ENCODE measurements at regions not wholly inside any gene's neighbourhood (a gene's known extent, or its start where the extent isn't known, plus 50 kb on each side); places are given as distances from the start of the nearest gene placed in this dataset.
"Not testable (repeated sequence)": the region's sequence is repeated elsewhere in the genome, so short reads cannot be mapped to it uniquely, and the experiment has no call there.

DNA sequence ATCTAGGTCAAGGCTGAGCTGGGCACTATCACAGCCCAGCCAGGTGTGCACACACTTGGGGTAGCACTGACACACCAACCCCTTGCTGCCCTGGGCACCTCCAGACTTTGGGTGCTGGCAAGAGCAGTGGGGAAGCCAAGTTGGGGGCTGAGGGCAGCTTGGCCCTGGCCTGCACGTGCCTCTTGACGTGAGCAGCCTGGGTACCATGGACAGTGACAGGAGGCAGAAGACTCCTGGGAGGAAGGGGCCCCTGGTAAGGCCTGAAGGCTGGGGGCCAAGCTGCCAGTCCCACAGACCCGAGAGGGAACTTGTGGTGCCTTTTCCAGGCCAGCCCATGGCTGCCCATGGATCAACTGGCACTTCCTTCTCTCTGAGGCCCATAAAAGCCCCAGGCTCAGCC, 124.1 kb upstream of the SFSWAP start:
- no peak for DNase-seq

GRCh38 chr12:131587565-131587964, 123.3 kb upstream of the SFSWAP start:
- DNase-seq: no peak

DNA sequence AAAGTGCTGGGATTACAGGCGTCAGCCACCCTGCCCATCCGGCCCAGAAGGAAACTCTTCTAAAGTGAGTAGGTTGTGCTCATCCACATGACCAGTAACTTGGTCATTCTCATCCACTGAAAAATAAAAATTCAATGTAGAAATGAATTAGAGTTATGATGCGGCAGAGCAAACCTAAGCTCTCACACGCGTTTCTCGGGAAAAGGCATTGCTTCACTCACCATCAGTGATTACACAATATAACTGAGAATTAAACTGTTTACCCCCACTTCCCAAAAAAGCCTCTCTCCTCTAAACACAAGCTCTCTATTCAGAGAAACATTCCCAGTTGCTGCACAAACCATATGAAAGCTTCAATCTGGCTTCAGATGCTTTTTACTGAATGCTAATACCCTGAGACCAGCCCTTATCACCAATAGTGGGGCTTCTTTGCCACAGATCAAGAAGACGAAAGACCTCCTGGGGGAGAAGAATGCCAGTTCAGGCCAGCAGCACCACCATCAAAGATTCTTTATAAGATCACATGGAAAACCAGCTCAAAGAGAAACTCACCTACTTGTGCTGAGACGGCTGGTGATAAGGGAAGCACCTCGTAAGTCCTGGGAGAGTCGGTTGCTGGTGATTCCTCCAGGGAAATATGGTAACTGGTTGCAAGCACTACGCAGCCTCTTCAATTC, 121.5 kb upstream of the SFSWAP start:
- DNase-seq: no peak

GRCh38 chr12:131589966-131590365, 120.9 kb upstream of the SFSWAP start:
- no peak for DNase-seq

- DNase-seq: no peak
Observed at GRCh38 chr12:131591136-131591535, 119.8 kb upstream of the SFSWAP start.

GRCh38 chr12:131591714-131592709, 118.9 kb upstream of the SFSWAP start:
- DNase-seq: no peak

- no peak for DNase-seq
Observed at GRCh38 chr12:131592972-131593371, 117.9 kb upstream of the SFSWAP start.

DNA sequence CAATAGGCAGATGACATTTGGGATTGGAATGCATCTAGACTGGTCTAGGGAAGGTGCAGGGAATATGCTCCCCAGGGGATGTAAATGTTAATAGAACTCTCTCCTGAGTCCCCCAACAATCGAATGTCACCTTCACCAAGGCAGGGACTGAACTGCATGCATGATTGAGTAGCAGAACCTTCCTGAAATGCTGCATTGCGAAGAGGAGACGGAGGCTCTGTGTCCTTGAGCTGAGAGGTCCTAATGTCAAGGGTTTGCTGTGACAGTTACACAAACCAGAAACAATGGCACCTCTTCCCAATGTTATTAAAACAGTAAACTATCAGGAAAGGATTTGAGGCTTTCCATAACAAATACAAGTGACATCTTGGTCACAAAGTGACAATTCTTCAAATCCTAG, 117.5 kb upstream of the SFSWAP start:
- DNase-seq: no peak

DNA sequence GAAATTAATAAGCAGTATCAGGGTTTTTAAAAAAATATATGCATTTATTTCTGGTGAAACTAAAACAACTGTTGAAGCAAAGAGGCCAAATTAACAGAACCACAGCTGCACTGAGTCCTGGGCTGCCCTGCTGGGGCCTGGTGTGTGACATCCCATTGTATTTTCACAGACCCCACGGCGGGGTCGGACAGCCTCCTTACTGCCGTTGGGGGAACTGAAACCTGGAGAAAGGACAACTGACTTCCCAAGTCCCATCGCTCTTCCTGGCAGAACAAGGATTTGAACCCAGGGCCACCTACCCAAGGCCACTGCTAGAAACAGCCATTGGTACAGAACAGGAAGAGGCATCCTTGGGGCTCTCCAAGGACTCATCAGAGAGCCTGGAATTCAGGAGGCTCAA, 114.8 kb upstream of the SFSWAP start:
- DNase-seq: no peak

- DNase-seq: no peak
Observed at GRCh38 chr12:131597333-131597732, 113.6 kb upstream of the SFSWAP start.

- DNase-seq: no peak
Observed at GRCh38 chr12:131598717-131599116, 112.2 kb upstream of the SFSWAP start.

DNA sequence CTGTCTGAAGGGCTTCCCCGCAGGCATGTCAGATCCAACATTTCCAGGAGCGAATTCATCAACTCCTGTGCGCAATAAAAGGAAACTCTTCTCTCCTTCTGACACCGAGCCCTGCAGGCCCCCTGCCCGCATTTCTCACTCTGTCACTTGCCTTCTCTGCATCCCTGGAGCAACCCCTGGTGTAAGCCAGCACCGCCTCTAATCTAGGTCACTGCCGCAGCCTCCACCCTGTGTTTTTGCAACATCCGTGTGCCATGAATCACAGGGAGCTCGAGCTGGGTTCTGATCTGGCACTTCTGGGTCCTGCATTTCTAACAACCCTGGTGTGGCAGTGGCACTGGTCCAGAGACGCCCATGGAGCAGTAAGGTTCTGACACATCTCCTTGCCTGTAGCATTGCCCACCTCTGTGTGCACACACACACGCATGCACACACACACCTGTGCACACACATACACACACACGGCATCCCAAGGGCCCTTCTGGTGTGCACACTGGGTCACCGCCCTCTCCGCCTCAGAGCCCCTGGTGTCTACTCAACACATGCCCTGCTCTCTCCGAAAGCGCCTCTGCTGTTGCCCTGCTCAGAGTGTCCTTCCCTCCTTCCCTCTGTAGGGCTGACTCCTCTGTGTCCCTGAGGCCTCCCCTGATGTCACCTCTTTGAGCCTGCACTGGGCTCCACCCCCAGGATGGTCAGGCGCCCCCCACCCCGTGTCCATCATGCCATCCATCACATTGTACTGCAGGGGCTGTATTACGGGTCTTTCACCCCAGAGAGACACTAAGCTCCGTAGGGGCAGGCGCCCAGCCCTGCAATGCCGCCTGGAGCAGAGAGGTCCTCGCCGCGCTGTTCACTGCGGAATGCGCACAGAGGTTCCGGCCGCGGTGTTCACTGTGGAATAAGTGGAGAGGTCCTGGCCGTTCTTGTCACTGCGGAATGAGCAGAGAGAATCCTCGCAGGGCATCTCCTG, 111.4 kb upstream of the SFSWAP start:
- no peak for DNase-seq

DNA sequence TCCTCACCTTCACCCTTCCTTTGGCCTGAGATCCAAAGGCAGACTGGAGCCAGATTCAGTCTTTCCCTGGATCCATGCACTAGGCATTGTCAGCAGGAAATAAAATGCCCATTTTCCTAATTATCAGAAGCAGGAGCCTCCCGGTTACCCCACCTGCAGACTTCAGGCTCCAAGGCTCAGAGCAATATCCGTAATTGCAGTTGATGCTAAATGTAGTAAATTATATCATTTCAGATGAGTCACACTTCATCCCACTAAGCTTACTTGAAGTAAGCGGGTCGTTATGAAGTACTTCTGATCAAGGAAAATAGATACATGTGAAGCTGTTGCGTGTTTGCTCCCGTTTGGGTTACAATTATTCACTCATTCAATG, 110.7 kb upstream of the SFSWAP start:
- DNase-seq: no peak

DNA sequence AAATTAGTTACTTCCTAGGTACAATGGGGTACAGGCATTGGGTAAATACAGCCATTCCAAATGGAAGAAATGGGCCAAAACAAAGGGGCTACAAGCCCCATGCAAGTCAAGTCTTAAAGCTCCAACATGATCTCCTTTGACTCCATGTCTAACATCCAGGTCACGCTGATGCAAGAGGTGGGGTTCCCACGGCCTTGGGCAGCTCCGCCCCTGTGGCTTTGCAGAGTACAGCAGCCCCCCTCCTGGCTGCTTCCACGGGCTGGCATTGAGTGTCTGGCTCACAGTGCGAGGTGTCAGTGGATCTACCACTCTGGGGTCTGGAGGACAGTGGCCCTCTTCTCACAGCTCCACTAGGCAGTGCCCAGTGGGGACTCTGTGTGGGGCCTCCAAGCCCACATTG, 109.4 kb upstream of the SFSWAP start:
- not testable (repeated sequence) for DNase-seq

- no peak for DNase-seq
Observed at GRCh38 chr12:131603106-131603938, 107.6 kb upstream of the SFSWAP start.

DNA sequence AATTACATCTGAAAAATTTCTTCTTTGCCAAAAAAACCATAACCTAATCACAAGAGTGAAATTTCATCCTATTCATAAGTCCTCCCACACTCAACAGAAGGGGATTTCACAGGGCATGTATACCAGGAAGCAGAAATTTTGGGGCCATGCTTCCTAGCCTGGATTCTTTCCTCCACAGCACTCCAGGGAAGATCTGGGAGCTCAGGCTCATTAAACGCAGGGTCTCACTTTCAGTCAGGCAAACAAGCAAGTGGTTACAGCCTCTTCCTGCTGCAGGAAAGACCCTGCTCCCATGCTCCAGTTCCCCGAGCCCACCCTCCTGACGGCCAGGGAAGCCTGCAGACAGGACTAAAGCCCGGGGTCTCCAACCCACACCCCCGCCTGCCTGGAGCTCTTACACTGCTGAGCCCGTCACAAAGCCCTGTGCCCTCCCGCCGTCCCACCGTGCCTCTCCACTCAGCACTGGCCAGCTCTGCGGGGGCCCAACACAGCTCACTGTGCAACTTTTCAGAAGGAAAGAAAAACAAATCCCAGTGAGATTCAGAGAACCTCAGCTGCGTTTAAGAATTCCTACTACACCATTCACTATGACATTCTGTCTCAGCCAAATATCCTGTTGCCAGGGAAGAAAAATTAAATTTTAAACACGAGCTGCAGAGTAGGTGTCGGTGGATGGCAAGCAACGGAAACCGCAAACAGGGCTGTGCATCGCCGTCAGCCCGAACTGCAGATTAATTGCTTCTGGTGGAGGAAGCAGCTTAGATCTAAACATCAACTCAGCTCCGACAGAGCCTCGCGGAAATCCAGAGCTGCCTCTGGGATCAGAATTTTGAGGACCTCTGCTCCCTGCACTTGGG, 106.7 kb upstream of the SFSWAP start:
- no peak for DNase-seq

DNA sequence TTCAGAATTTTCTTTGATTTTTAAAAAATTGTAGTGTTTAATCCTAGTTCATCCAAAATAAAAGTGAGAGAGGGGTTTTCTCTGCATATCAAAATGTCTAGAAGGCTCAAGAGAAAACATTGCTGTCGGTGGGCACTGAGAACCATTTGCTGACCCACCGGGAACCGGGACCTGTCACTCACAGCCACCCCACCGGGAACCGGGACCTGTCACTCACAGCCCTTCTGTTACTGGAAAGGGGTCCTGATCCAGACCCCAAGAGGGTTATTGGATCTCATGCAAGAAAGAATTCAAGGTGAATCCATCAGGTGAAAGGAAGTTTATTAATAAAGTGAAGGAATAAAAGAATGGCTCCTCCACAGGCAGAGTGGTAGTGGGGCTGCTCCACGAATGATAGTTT, 106.0 kb upstream of the SFSWAP start:
- no peak for DNase-seq

DNA sequence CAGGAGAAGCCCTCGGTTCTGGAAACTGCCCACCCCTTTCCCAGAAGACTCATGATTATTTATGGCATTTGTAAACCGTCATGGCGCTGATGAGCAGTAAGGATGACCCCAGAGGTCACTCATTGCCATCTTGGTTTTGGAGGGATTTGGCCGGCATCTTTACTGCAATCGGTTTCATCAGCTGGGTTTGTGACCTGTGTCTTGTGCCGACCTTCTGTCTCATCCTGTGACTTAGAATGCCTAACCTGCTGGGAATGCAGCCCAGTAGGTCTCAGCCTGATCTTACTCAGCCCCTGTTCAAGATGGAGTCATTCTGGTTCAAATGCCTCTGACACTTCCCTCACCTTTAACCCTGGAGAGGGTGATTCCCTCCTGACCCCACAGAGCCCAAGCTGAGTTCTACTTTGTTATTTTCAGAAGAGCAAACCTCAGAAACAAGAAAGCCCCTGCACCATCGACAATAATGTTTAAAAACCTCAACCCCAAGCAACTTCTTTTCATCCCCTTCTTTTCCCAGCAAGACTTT, 105.5 kb upstream of the SFSWAP start:
- DNase-seq: no peak

GRCh38 chr12:131606218-131606901, 104.5 kb upstream of the SFSWAP start:
- DNase-seq: no peak

All from C1 segment of cervical spinal cord (tissue), 14 donors.